Stromal cell of bone marrow (primary cell): ENCODE measurements at regions not wholly inside any gene's neighbourhood (a gene's known extent, or its start where the extent isn't known, plus 50 kb on each side); places are given as distances from the start of the nearest gene placed in this dataset.
"Not testable (repeated sequence)": the region's sequence is repeated elsewhere in the genome, so short reads cannot be mapped to it uniquely, and the experiment has no call there.

ENCODE experiments used
- DNase-seq: peaks from one replicate; pipeline ENCODE4 v3.0.0-alpha.2; 2012; ENCODE audit warnings: low read depth

GRCh38 chr11:97754976-97755375 is 1265.8 kb upstream of the CNTN5 start:
- DNase-seq = no peak

- no peak for DNase-seq
Observed at GRCh38 chr11:97756571-97757335, 1264.0 kb upstream of the CNTN5 start.

- no peak for DNase-seq
Observed at GRCh38 chr11:97761175-97761574, 1259.6 kb upstream of the CNTN5 start.

- DNase-seq = no peak
Observed at GRCh38 chr11:97764193-97764592, 1256.6 kb upstream of the CNTN5 start.

- no peak for DNase-seq
Observed at GRCh38 chr11:97764605-97765004, 1256.1 kb upstream of the CNTN5 start.

- no peak for DNase-seq
Observed at GRCh38 chr11:97770570-97770969, 1250.2 kb upstream of the CNTN5 start.

- DNase-seq = no peak
Observed at GRCh38 chr11:97772705-97773104, 1248.0 kb upstream of the CNTN5 start.

- not testable (repeated sequence) for DNase-seq
Observed at GRCh38 chr11:97784388-97784787, 1236.4 kb upstream of the CNTN5 start.

- DNase-seq = no peak
Observed at GRCh38 chr11:97786961-97787360, 1233.8 kb upstream of the CNTN5 start.

- DNase-seq = no peak
Observed at GRCh38 chr11:97794876-97795275, 1225.9 kb upstream of the CNTN5 start.

- DNase-seq = no peak
Observed at GRCh38 chr11:97800891-97801290, 1219.9 kb upstream of the CNTN5 start.

- DNase-seq = no peak
Observed at GRCh38 chr11:97814325-97814959, 1206.3 kb upstream of the CNTN5 start.

- DNase-seq = no peak
Observed at GRCh38 chr11:97815667-97816066, 1205.1 kb upstream of the CNTN5 start.

- no peak for DNase-seq
Observed at GRCh38 chr11:97832451-97832850, 1188.3 kb upstream of the CNTN5 start.

GRCh38 chr11:97833412-97833811 is 1187.3 kb upstream of the CNTN5 start:
- no peak for DNase-seq

GRCh38 chr11:97844016-97844415 is 1176.7 kb upstream of the CNTN5 start:
- no peak for DNase-seq

GRCh38 chr11:97847730-97848129 is 1173.0 kb upstream of the CNTN5 start:
- DNase-seq = no peak

GRCh38 chr11:97850701-97851100 is 1170.0 kb upstream of the CNTN5 start:
- DNase-seq = no peak

- no peak for DNase-seq
Observed at GRCh38 chr11:97854357-97854756, 1166.4 kb upstream of the CNTN5 start.

- DNase-seq = no peak
Observed at GRCh38 chr11:97854877-97855276, 1165.9 kb upstream of the CNTN5 start.

GRCh38 chr11:97856666-97857065 is 1164.1 kb upstream of the CNTN5 start:
- DNase-seq = no peak

GRCh38 chr11:97860237-97860636 is 1160.5 kb upstream of the CNTN5 start:
- DNase-seq = no peak

- DNase-seq = no peak
Observed at GRCh38 chr11:97862021-97862420, 1158.7 kb upstream of the CNTN5 start.
